ENCODE measurements at regions not wholly inside any gene's neighbourhood (a gene's known extent, or its start where the extent isn't known, plus 50 kb on each side); places are given as distances from the start of the nearest gene placed in this dataset.

DNA sequence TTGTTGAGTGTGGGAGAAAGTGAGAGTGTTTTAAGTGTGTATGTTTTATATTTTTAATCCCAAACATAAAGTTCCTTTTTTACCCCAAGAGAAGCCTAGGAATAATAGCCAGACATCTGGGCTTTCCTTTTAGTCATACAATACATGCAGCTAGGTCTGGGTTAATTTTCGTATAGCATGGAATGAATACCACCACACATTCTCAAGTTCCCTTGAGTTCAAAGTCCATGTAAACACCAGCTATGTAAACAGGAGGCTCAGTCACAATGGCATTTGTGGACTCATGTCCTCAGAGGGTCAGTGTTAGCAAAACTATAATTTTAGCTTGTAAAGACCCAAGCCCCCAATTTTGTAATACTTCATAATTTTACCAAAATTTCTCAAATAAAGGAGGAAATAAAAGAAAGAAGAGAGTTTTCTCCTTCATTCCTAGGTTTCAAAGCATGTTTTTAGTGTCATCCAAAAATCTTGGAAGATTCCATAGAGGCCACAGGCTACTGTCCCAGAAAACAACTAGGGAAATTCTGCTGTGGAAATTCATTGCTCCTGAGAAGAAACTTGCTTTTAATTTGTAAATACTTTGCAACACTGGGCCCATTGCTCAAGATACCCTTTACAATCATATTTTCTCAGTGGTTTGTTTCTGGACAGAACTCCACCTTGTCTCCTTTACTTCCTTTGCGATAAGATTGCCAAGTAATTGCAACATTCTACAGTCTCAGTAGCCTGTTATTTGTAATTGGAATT is 671.2 kb downstream of the COL12A1 start:
- Histone ChIP-seq H3K79me2 (ENCODE audit: control insufficient read depth, low read length) (no peaks in the 10 kb centered on the region), H3K9me3 (ENCODE audit: control insufficient read depth, insufficient read depth, low read length) (no peaks in the 10 kb centered on the region), H3K27me3 (ENCODE audit: control insufficient read depth, low read length) (no peaks in the 10 kb centered on the region), H4K20me1 (ENCODE audit: control insufficient read depth, insufficient read depth, low read depth, low read length) (no peaks in the 10 kb centered on the region), H3K27ac (ENCODE audit: low read depth, low read length) (no peak overlapping the region), H3K9me2 (replicated peaks; ENCODE audit: control insufficient read depth, low read length) (no peaks in the 10 kb centered on the region), H3K4me3 (ENCODE audit: low read length) (no peak overlapping the region), H3K4me1 (ENCODE audit: control insufficient read depth, low read length) (no peaks in the 10 kb centered on the region), H3K36me3 (ENCODE audit: control insufficient read depth, low read length) (no peaks in the 10 kb centered on the region), H3F3A (ENCODE audit: control insufficient read depth, insufficient read depth) (no peaks in the 10 kb centered on the region), H3K4me2 (ENCODE audit: low read length) (no peak overlapping the region)
- no peak for TF ChIP-seq CTCF (IDR thresholded peaks at IDR 0.05; ENCODE audit: low read depth, low read length, poor library complexity, severe bottlenecking)
- no peak for TF ChIP-seq EZH2phosphoT487 (IDR thresholded peaks at IDR 0.05; ENCODE audit: borderline replicate concordance, low read length)

DNA sequence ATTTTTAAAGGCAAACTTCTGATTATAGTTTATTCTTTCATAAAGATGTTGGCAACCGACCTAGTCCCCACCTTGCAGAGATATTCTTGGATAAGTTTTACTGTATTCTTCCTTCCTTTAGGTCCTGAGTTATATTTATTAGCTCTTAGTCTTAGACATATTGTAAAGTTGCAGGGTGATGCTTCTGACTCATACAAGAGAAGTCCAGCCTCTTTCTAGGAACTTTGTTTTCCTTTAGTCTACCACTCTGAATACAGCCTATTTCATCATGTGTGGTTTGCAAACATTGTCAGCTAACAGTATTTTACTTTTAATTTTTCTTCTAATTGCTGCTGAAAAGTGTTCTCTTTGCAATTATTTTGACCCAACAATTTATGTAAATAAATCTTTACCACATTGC is 686.7 kb downstream of the COL12A1 start:
- no peaks in the 10 kb centered on the region for H3K27me3 ChIP-seq (ENCODE audit: control insufficient read depth, low read length)
- H3K4me2 ChIP-seq (ENCODE audit: low read length): no peak overlapping the region
- no peaks in the 10 kb centered on the region for H3K79me2 ChIP-seq (ENCODE audit: control insufficient read depth, low read length)
- H3K4me1 ChIP-seq (ENCODE audit: control insufficient read depth, low read length): no peaks in the 10 kb centered on the region
- no peaks in the 10 kb centered on the region for H4K20me1 ChIP-seq (ENCODE audit: control insufficient read depth, insufficient read depth, low read depth, low read length)
- no peak overlapping the region for H3K27ac ChIP-seq (ENCODE audit: low read depth, low read length)
- H3K4me3 ChIP-seq (ENCODE audit: low read length): no peak overlapping the region
- H3K36me3 ChIP-seq (ENCODE audit: control insufficient read depth, low read length): no peaks in the 10 kb centered on the region
- no peaks in the 10 kb centered on the region for H3F3A ChIP-seq (ENCODE audit: control insufficient read depth, insufficient read depth)
- H3K9me2 ChIP-seq (replicated peaks; ENCODE audit: control insufficient read depth, low read length): no peaks in the 10 kb centered on the region
- TF ChIP-seq EZH2phosphoT487 (IDR thresholded peaks at IDR 0.05; ENCODE audit: borderline replicate concordance, low read length): no peak
- no peak for TF ChIP-seq CTCF (IDR thresholded peaks at IDR 0.05; ENCODE audit: low read depth, low read length, poor library complexity, severe bottlenecking)
- H3K9me3 ChIP-seq (ENCODE audit: control insufficient read depth, insufficient read depth, low read length): no peaks in the 10 kb centered on the region

DNA sequence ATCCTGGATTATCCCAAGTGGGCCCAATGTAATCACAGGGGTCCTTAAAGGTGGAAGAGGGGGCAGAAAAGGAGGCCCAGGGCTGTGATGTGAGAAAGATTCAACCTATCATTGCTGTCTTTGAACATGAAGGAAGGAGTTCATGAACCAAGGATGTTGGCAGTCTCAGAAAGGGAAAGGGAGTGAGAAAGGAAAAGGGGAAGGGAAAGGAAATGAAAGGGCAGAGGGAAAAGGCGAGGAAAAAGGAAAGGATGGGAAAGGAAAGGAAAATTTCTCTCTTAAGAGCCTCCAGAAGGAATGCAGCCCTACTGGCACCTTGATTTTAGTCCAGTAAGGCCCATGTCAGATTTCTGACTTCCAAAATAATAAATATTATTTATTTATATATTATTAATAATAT is 687.8 kb downstream of the COL12A1 start:
- Histone ChIP-seq H3K9me3 (ENCODE audit: control insufficient read depth, insufficient read depth, low read length) (no peaks in the 10 kb centered on the region), H3K4me1 (ENCODE audit: control insufficient read depth, low read length) (no peaks in the 10 kb centered on the region), H3K79me2 (ENCODE audit: control insufficient read depth, low read length) (no peaks in the 10 kb centered on the region), H3K4me2 (ENCODE audit: low read length) (no peak overlapping the region), H3K4me3 (ENCODE audit: low read length) (no peak overlapping the region), H3K36me3 (ENCODE audit: control insufficient read depth, low read length) (no peaks in the 10 kb centered on the region), H3K9me2 (replicated peaks; ENCODE audit: control insufficient read depth, low read length) (no peaks in the 10 kb centered on the region), H4K20me1 (ENCODE audit: control insufficient read depth, insufficient read depth, low read depth, low read length) (no peaks in the 10 kb centered on the region), H3K27me3 (ENCODE audit: control insufficient read depth, low read length) (no peaks in the 10 kb centered on the region), H3K27ac (ENCODE audit: low read depth, low read length) (no peak overlapping the region), H3F3A (ENCODE audit: control insufficient read depth, insufficient read depth) (no peaks in the 10 kb centered on the region)
- TF ChIP-seq CTCF (IDR thresholded peaks at IDR 0.05; ENCODE audit: low read depth, low read length, poor library complexity, severe bottlenecking): no peak
- no peak for TF ChIP-seq EZH2phosphoT487 (IDR thresholded peaks at IDR 0.05; ENCODE audit: borderline replicate concordance, low read length)
